GM12878 (cell line): ENCODE measurements at regions not wholly inside any gene's neighbourhood (a gene's known extent, or its start where the extent isn't known, plus 50 kb on each side); places are given as distances from the start of the nearest gene placed in this dataset.

Source experiments
- ATAC-seq: fragments of 200-7000 bp; cut with Tn5 transposase; 3 replicates; pipeline ENCODE4 v1.9.1; 2020; ENCODE audit warnings: mild to moderate bottlenecking, moderate library complexity
- BruUV-seq: library from RNA; stranded (reverse); fragments of 400-500 nt; replicated peaks from 2 replicates; lab custom pipeline; 2021; lab: Mats Ljungman, UMichigan
- CTCF ChIA-PET: fragments of 300-600 bp; sonication (Branson Sonifier 250); formaldehyde crosslinking; extraction: SDS; loops from one replicate; lab custom pipeline; 2021; ENCODE audit warnings: inconsistent platforms; lab: Yijun Ruan, JAX
- POLR2A ChIA-PET: fragments of 350-600 bp; formaldehyde crosslinking; extraction: SDS; loops from one replicate; lab custom pipeline; 2021; ENCODE audit warnings: inconsistent platforms; lab: Charles Lee
- RAD21 ChIA-PET: fragments of 300-600 bp; sonication (Branson Sonifier 250); formaldehyde crosslinking; loops from one replicate; lab custom pipeline; 2023; ENCODE audit warnings: antibody characterized with exemption; ENCODE audit not compliant: unreplicated experiment; lab: Charles Lee
- SMC1A ChIA-PET: fragments of 300-600 bp; sonication (Branson Sonifier 250); formaldehyde crosslinking; loops from one replicate; lab custom pipeline; 2023; ENCODE audit not compliant: unreplicated experiment, uncharacterized antibody; lab: Charles Lee
- DNase-seq: peaks from one replicate; pipeline ENCODE4 v3.0.0-alpha.2; 2011; ENCODE audit warnings: low read depth, low spot score
- FAIRE-seq: peaks from 3 replicates; lab custom pipeline; 2011; peaks lifted over from hg19 to GRCh38; lab: Jason Lieb, UNC
- H2AFZ ChIP-seq: 2 replicates; pipeline ENCODE4 v1.6.0; 2011; ENCODE audit warnings: low read depth, low read length, control low read depth; ENCODE audit not compliant: control insufficient read depth
- H3K27ac ChIP-seq: 2 replicates; pipeline ENCODE4 v1.5.1; 2011; ENCODE audit warnings: control low read depth; ENCODE audit not compliant: control insufficient read depth, insufficient read depth
- H3K27me3 ChIP-seq, 2 experiments: replicated peaks in 1 of 2; 2 replicates each; pipeline versions ENCODE4 v1.6.0 to v1.6.1; 2011; ENCODE audit warnings: low read length in 1 of 2; ENCODE audit not compliant: control insufficient read depth in 2 of 2, insufficient read depth in 2 of 2
- H3K36me3 ChIP-seq, 2 experiments: 2 replicates each; pipeline ENCODE4 v1.5.1; 2011; ENCODE audit warnings: low read length in 1 of 2; ENCODE audit not compliant: control insufficient read depth in 2 of 2, insufficient read depth in 2 of 2
- H3K4me1 ChIP-seq: 2 replicates; pipeline ENCODE4 v1.6.1; 2011; ENCODE audit warnings: mild to moderate bottlenecking, low read length, moderate library complexity, mixed read lengths; ENCODE audit not compliant: control insufficient read depth, insufficient read depth
- H3K4me2 ChIP-seq: 2 replicates; pipeline ENCODE4 v1.6.0; 2011; ENCODE audit warnings: control low read depth; ENCODE audit not compliant: control insufficient read depth, insufficient read depth
- H3K4me3 ChIP-seq: fragments of 200-600 bp; sonication (generic); 2 replicates; pipeline ENCODE4 v1.5.1; 2016
- H3K79me2 ChIP-seq: 2 replicates; pipeline ENCODE4 v1.6.0; 2011; ENCODE audit warnings: low read length; ENCODE audit not compliant: control insufficient read depth, insufficient read depth
- H3K9ac ChIP-seq: 2 replicates; pipeline ENCODE4 v1.8.0; 2011; ENCODE audit warnings: low read length, control low read depth, mixed read lengths; ENCODE audit not compliant: control insufficient read depth, insufficient read depth
- H3K9me3 ChIP-seq: replicated peaks from 3 replicates; pipeline ENCODE4 v1.5.1; 2011; ENCODE audit warnings: mild to moderate bottlenecking, low read length; ENCODE audit not compliant: control insufficient read depth, insufficient read depth
- H4K20me1 ChIP-seq: 2 replicates; pipeline ENCODE4 v1.6.0; 2011; ENCODE audit not compliant: control insufficient read depth, insufficient read depth
- ATF7 ChIP-seq: fragments of 450-650 bp; IDR thresholded peaks from 2 replicates; pipeline ENCODE4 v1.6.1; 2016; ENCODE audit warnings: low read depth, mild to moderate bottlenecking
- CREB1 ChIP-seq: IDR thresholded peaks from 2 replicates; pipeline ENCODE4 v1.6.1; 2012; ENCODE audit warnings: low read depth, mild to moderate bottlenecking, inconsistent platforms
- ETV6 ChIP-seq, 2 experiments: fragments of 450-650 bp in 1 of 2; IDR thresholded peaks in 1 of 2; conservative IDR thresholded peaks in 1 of 2; 2 replicates each; pipeline ENCODE4 v1.6.1; 2014; ENCODE audit warnings: antibody characterized with exemption in 1 of 2, borderline replicate concordance in 1 of 2, low read depth in 1 of 2, mild to moderate bottlenecking in 1 of 2, moderate library complexity in 1 of 2
- GATAD2B ChIP-seq: fragments of 450-650 bp; conservative IDR thresholded peaks from 2 replicates; pipeline ENCODE4 v1.6.1; 2017; ENCODE audit warnings: low read depth, mild to moderate bottlenecking, moderate library complexity
- JUND ChIP-seq: IDR thresholded peaks from 2 replicates; pipeline ENCODE4 v1.6.1; 2012; ENCODE audit warnings: low read depth, mild to moderate bottlenecking, low read length, improper control_type of control experiment, moderate library complexity
- MEF2A ChIP-seq: IDR thresholded peaks from 2 replicates; pipeline ENCODE4 v1.6.1; 2011; ENCODE audit warnings: low read depth, mild to moderate bottlenecking, low read length, moderate library complexity; ENCODE audit not compliant: insufficient read depth
- MYB ChIP-seq: fragments of 150-350 bp; IDR thresholded peaks from 2 replicates; pipeline ENCODE4 v1.6.1; 2014; ENCODE audit warnings: mild to moderate bottlenecking, low read depth, low read length, borderline replicate concordance
- POLR2A ChIP-seq: IDR thresholded peaks from 2 replicates; pipeline ENCODE4 v1.6.1; 2011; ENCODE audit warnings: low read depth, mild to moderate bottlenecking, low read length
- RBBP5 ChIP-seq: fragments of 200-600 bp; sonication (generic); conservative IDR thresholded peaks from 2 replicates; pipeline ENCODE4 v1.6.1; 2016
- SMAD5 ChIP-seq: IDR thresholded peaks from 2 replicates; pipeline ENCODE4 v1.6.1; 2016; ENCODE audit warnings: antibody characterized with exemption, low read depth
- SREBF2 ChIP-seq: IDR thresholded peaks from 2 replicates; pipeline ENCODE4 v1.6.1; 2012; ENCODE audit warnings: mild to moderate bottlenecking, low read length
- SUPT20H ChIP-seq: IDR thresholded peaks from 2 replicates; pipeline ENCODE4 v1.6.1; 2011; ENCODE audit warnings: low read depth, mild to moderate bottlenecking, low read length, moderate library complexity, borderline replicate concordance; ENCODE audit not compliant: control insufficient read depth
- USF1 ChIP-seq: IDR thresholded peaks from 2 replicates; pipeline ENCODE4 v1.6.1; 2011; ENCODE audit warnings: borderline replicate concordance, low read depth, mild to moderate bottlenecking, moderate library complexity, mixed read lengths, low read length; ENCODE audit not compliant: insufficient read depth; ENCODE audit errors: extremely low read length
- WGBS: methylation state at CpG from one replicate; pipeline ENCODE4 v1.1.6; 2016; ENCODE audit warnings: low lambda C conversion rate; ENCODE audit not compliant: insufficient replicate concordance, insufficient coverage; ENCODE audit errors: missing lambda C conversion rate; 5-methylcytosine and 5-hydroxymethylcytosine counted together
- in situ Hi-C: fragments of 300-500 bp; cut with MboI; formaldehyde crosslinking; loops from 9 replicates; pipeline ENCODE4 v1.14.3; 2018; ENCODE audit warnings: mixed read lengths
- intact Hi-C: fragments of 100-400 bp; cut with micrococcal nuclease; formaldehyde crosslinking; loops from one replicate; pipeline ENCODE4 v1.14.2; 2022; ENCODE audit not compliant: unreplicated experiment
- TF ChIP-seq, protein P1 (sequence below): fragments of 450-650 bp; IDR thresholded peaks from 2 replicates; pipeline ENCODE4 v1.6.1; 2018; ENCODE audit warnings: borderline replicate concordance, mild to moderate bottlenecking; ENCODE audit not compliant: partially characterized antibody
- TF ChIP-seq, protein P2 (sequence below): IDR thresholded peaks from 2 replicates; pipeline ENCODE4 v1.6.1; 2011; ENCODE audit warnings: low read depth, low read length, improper control_type of control experiment, borderline replicate concordance
- TF ChIP-seq, protein P3 (sequence below): fragments of 450-650 bp; IDR thresholded peaks from 2 replicates; pipeline ENCODE4 v1.6.1; 2014; ENCODE audit warnings: mild to moderate bottlenecking

DNA sequence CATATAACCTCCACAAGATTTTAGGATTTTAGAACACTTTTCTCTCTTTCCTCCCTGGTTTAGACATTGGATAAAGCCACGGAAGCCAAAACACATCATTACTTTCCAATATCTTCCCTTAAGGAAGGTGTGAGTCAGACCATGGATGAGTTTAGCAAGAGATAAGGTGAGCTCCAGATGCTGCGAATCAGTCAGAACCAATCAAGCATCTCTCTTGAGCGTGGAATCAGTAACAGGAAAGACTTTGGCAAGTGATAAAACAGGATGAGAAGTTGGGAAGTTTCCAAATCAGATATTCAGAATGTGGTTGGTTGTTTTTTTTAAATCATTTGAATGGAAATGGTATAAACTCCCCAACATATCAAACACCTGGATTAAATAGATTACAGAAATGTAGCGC lies 397.8 kb downstream of the EFNA5 start (continued):
- TF ChIP-seq, protein P1, sequence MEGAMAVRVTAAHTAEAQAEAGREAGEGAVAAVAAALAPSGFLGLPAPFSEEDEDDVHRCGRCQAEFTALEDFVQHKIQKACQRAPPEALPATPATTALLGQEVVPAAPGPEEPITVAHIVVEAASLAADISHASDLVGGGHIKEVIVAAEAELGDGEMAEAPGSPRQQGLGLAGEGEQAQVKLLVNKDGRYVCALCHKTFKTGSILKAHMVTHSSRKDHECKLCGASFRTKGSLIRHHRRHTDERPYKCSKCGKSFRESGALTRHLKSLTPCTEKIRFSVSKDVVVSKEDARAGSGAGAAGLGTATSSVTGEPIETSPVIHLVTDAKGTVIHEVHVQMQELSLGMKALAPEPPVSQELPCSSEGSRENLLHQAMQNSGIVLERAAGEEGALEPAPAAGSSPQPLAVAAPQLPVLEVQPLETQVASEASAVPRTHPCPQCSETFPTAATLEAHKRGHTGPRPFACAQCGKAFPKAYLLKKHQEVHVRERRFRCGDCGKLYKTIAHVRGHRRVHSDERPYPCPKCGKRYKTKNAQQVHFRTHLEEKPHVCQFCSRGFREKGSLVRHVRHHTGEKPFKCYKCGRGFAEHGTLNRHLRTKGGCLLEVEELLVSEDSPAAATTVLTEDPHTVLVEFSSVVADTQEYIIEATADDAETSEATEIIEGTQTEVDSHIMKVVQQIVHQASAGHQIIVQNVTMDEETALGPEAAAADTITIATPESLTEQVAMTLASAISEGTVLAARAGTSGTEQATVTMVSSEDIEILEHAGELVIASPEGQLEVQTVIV: no peak
- TF ChIP-seq JUND: no peak

GRCh38 chr5:107272509-107272908 lies 398.2 kb downstream of the EFNA5 start:
- CTCF ChIA-PET: interaction anchor here (0.5 kb wide), 1 partner anchor 246 kb away, joined by 3 read pairs; no protein-coding TSS in a partner anchor
- TF ChIP-seq, protein P2, sequence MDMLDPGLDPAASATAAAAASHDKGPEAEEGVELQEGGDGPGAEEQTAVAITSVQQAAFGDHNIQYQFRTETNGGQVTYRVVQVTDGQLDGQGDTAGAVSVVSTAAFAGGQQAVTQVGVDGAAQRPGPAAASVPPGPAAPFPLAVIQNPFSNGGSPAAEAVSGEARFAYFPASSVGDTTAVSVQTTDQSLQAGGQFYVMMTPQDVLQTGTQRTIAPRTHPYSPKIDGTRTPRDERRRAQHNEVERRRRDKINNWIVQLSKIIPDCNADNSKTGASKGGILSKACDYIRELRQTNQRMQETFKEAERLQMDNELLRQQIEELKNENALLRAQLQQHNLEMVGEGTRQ: no peak
- TF ChIP-seq CREB1 (no peak), SMAD5 (no peak), MYB (no peak), JUND (no peak), ETV6 (conservative IDR thresholded peaks at IDR 0.05 in 1 of 2, IDR thresholded peaks at IDR 0.05 in 1 of 2; ENCODE audit: borderline replicate concordance in 1 of 2, low read depth in 1 of 2) (no peak), MEF2A (no peak), SREBF2 (no peak), ATF7 (no peak), RBBP5 (no peak), USF1 (no peak), POLR2A (no peak), SUPT20H (no peak), GATAD2B (no peak)
- TF ChIP-seq, protein P3, sequence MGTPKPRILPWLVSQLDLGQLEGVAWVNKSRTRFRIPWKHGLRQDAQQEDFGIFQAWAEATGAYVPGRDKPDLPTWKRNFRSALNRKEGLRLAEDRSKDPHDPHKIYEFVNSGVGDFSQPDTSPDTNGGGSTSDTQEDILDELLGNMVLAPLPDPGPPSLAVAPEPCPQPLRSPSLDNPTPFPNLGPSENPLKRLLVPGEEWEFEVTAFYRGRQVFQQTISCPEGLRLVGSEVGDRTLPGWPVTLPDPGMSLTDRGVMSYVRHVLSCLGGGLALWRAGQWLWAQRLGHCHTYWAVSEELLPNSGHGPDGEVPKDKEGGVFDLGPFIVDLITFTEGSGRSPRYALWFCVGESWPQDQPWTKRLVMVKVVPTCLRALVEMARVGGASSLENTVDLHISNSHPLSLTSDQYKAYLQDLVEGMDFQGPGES: no peak

More at GRCh38 chr5:107272509-107272908, 398.2 kb downstream of the EFNA5 start:
- Histone ChIP-seq H3K4me3 (no peak overlapping the region), H4K20me1 (no peaks in the 10 kb centered on the region), H3K36me3 (no peaks in the 10 kb centered on the region), H3K27ac (no peak overlapping the region), H3K27me3 (no peaks in the 10 kb centered on the region; a peak in 1 of 4 replicates), H3K79me2 (no peaks in the 10 kb centered on the region), H2AFZ (no peak overlapping the region), H3K9ac (no peak overlapping the region), H3K9me3 (no peaks in the 10 kb centered on the region; the same call in 2 of the 3 replicates), H3K4me1 (no peaks in the 10 kb centered on the region), H3K4me2 (no peak overlapping the region)
- RAD21 ChIA-PET: interaction anchor here (0.7 to 1.2 kb wide), 2 partner anchors 9 to 19 kb away, joined by 4 read pairs; no protein-coding TSS in a partner anchor
- SMC1A ChIA-PET: interaction anchor here (0.7 to 1.7 kb wide), 2 partner anchors 9 to 17 kb away, joined by 3 to 6 read pairs; no protein-coding TSS in a partner anchor
- POLR2A ChIA-PET: interaction anchor here (1.1 kb wide), 1 partner anchor 473 kb away, joined by 3 read pairs; no protein-coding TSS in a partner anchor
- BruUV-seq: no TSS peak
- FAIRE-seq (no peak), ATAC-seq (no peak), DNase-seq (no peak)
- in situ Hi-C loops: no loop called here
- intact Hi-C loops: no loop called here
- 11% methylated on average over 3 of the region's 3 CpGs for WGBS
